H9 (cell line): ENCODE measurements at regions not wholly inside any gene's neighbourhood (a gene's known extent, or its start where the extent isn't known, plus 50 kb on each side); places are given as distances from the start of the nearest gene placed in this dataset.

ENCODE experiments used
- DNase-seq: peaks from one replicate; pipeline ENCODE4 v3.0.0-alpha.2; 2017
- H2AFZ ChIP-seq: one replicate; pipeline ENCODE4 v1.6.1; 2013; ENCODE audit warnings: mild to moderate bottlenecking, low read length, control low read depth, moderate library complexity
- H2AK5ac ChIP-seq: 2 replicates; pipeline ENCODE4 v1.6.1; 2013; ENCODE audit warnings: low read length, control low read depth, mixed read lengths; ENCODE audit not compliant: insufficient read length
- H2BK120ac ChIP-seq: one replicate; pipeline ENCODE4 v1.6.1; 2013; ENCODE audit warnings: low read depth, mild to moderate bottlenecking, low read length, control low read depth, inconsistent platforms; ENCODE audit not compliant: poor library complexity, severe bottlenecking
- H2BK12ac ChIP-seq: 2 replicates; pipeline ENCODE4 v1.6.1; 2013; ENCODE audit warnings: low read length, control low read depth, mixed read lengths, low read depth; ENCODE audit not compliant: insufficient read length
- H2BK15ac ChIP-seq: 2 replicates; pipeline ENCODE4 v1.6.1; 2013; ENCODE audit warnings: low read depth, low read length, control low read depth
- H2BK20ac ChIP-seq: one replicate; pipeline ENCODE4 v1.6.1; 2013; ENCODE audit warnings: low read depth, mild to moderate bottlenecking, low read length, control low read depth, inconsistent platforms; ENCODE audit not compliant: poor library complexity, severe bottlenecking
- H2BK5ac ChIP-seq: 2 replicates; pipeline ENCODE4 v1.6.1; 2013; ENCODE audit warnings: low read length, control low read depth, mixed read lengths; ENCODE audit not compliant: insufficient read length
- H3K14ac ChIP-seq: 2 replicates; pipeline ENCODE4 v1.6.1; 2013; ENCODE audit warnings: low read length, control low read depth; ENCODE audit not compliant: insufficient read depth
- H3K18ac ChIP-seq: 2 replicates; pipeline ENCODE4 v1.6.1; 2013; ENCODE audit warnings: low read depth, mild to moderate bottlenecking, mixed read lengths, low read length, control low read depth; ENCODE audit not compliant: insufficient read length
- H3K23ac ChIP-seq: 2 replicates; pipeline ENCODE4 v1.6.1; 2013; ENCODE audit warnings: low read length, control low read depth, mixed read lengths, low read depth; ENCODE audit not compliant: insufficient read length
- H3K23me2 ChIP-seq: 2 replicates; pipeline ENCODE4 v1.6.1; 2013; ENCODE audit warnings: low read depth, mild to moderate bottlenecking, mixed read lengths, low read length, control low read depth; ENCODE audit not compliant: insufficient read length, poor library complexity, severe bottlenecking
- H3K27ac ChIP-seq: 2 replicates; pipeline ENCODE4 v1.5.1; 2013; ENCODE audit warnings: low read length, control low read depth, mixed read lengths, low read depth; ENCODE audit not compliant: insufficient read length
- H3K27me3 ChIP-seq: 2 replicates; pipeline ENCODE4 v1.6.1; 2013; ENCODE audit warnings: low read length, control low read depth, inconsistent platforms; ENCODE audit not compliant: insufficient read depth
- H3K4ac ChIP-seq: 2 replicates; pipeline ENCODE4 v1.6.1; 2013; ENCODE audit warnings: low read depth, mild to moderate bottlenecking, control low read depth, inconsistent platforms, low read length, moderate library complexity
- H3K4me1 ChIP-seq: 2 replicates; pipeline ENCODE4 v1.6.1; 2013; ENCODE audit warnings: low read length, control low read depth, inconsistent platforms; ENCODE audit not compliant: insufficient read depth
- H3K4me2 ChIP-seq: 2 replicates; pipeline ENCODE4 v1.6.1; 2013; ENCODE audit warnings: low read length, control low read depth, mixed read lengths; ENCODE audit not compliant: insufficient read length, insufficient read depth
- H3K56ac ChIP-seq: 2 replicates; pipeline ENCODE4 v1.6.1; 2013; ENCODE audit warnings: low read depth, mild to moderate bottlenecking, mixed read lengths, low read length, control low read depth; ENCODE audit not compliant: insufficient read length
- H3K79me1 ChIP-seq: 2 replicates; pipeline ENCODE4 v1.6.1; 2013; ENCODE audit warnings: low read depth, mild to moderate bottlenecking, moderate library complexity, low read length, control low read depth, inconsistent platforms; ENCODE audit not compliant: insufficient read depth, poor library complexity, severe bottlenecking
- H3K79me2 ChIP-seq: 2 replicates; pipeline ENCODE4 v1.6.1; 2013; ENCODE audit warnings: low read length, control low read depth, inconsistent platforms; ENCODE audit not compliant: insufficient read depth
- H3K9ac ChIP-seq: 2 replicates; pipeline ENCODE4 v1.6.1; 2013; ENCODE audit warnings: low read length, control low read depth, mixed read lengths; ENCODE audit not compliant: insufficient read length; ENCODE audit errors: extremely low read depth
- H3K9me3 ChIP-seq: one replicate; pipeline ENCODE4 v1.6.1; 2013; ENCODE audit warnings: low read depth, low read length, inconsistent platforms; ENCODE audit not compliant: control insufficient read depth
- H3T11ph ChIP-seq: one replicate; pipeline ENCODE4 v1.6.1; 2013; ENCODE audit warnings: mild to moderate bottlenecking, low read length, control low read depth, inconsistent platforms
- H4K20me1 ChIP-seq: one replicate; pipeline ENCODE4 v1.6.1; 2013; ENCODE audit not compliant: control insufficient read depth, insufficient read length, insufficient read depth
- H4K5ac ChIP-seq: 2 replicates; pipeline ENCODE4 v1.6.1; 2013; ENCODE audit warnings: low read depth, mild to moderate bottlenecking, mixed read lengths, low read length, control low read depth; ENCODE audit not compliant: insufficient read length
- H4K8ac ChIP-seq: replicated peaks from 2 replicates; pipeline ENCODE4 v1.6.1; 2013; ENCODE audit warnings: low read length, control low read depth, mixed read lengths, low read depth; ENCODE audit not compliant: insufficient read length
- H4K91ac ChIP-seq: 2 replicates; pipeline ENCODE4 v1.6.1; 2013; ENCODE audit warnings: low read depth, mild to moderate bottlenecking, moderate library complexity, mixed read lengths, low read length, control low read depth; ENCODE audit not compliant: insufficient read length
- H3K27ac Mint-ChIP-seq, 3 experiments: 2 replicates in 2 of 3; 3 replicates in 1 of 3; pipeline ENCODE4 v1.8.0; 2020 to 2021; ENCODE audit warnings: mixed read lengths in 3 of 3, mild to moderate bottlenecking in 1 of 3, moderate library complexity in 1 of 3
- H3K27me3 Mint-ChIP-seq: 2 replicates; pipeline ENCODE4 v1.8.0; 2021; ENCODE audit warnings: low read depth, mild to moderate bottlenecking, moderate library complexity, mixed read lengths
- H3K36me3 Mint-ChIP-seq, 3 experiments: 2 replicates in 2 of 3; 3 replicates in 1 of 3; pipeline ENCODE4 v1.8.0; 2020 to 2021; ENCODE audit warnings: low read depth in 3 of 3, mixed read lengths in 3 of 3; ENCODE audit not compliant: insufficient read depth in 1 of 3
- H3K4me1 Mint-ChIP-seq, 2 experiments: 2 replicates each; pipeline ENCODE4 v1.8.0; 2020; ENCODE audit warnings: mixed read lengths in 2 of 2
- H3K4me3 Mint-ChIP-seq, 2 experiments: 2 replicates in 1 of 2; 3 replicates in 1 of 2; pipeline ENCODE4 v1.8.0; 2020 to 2021; ENCODE audit warnings: mild to moderate bottlenecking in 2 of 2, mixed read lengths in 2 of 2, moderate library complexity in 1 of 2
- H3K9me3 Mint-ChIP-seq, 2 experiments: 2 replicates in 1 of 2; 3 replicates in 1 of 2; pipeline ENCODE4 v1.8.0; 2020; ENCODE audit warnings: mild to moderate bottlenecking in 2 of 2, mixed read lengths in 2 of 2, moderate library complexity in 1 of 2
- WGBS: extraction: QIAGEN DNeasy Blood & Tissue Kit; methylation state at CpG from one replicate; pipeline ENCODE4 v1.1.7; 2013; ENCODE audit warnings: missing lambda C conversion rate, low lambda C conversion rate, mixed read lengths; ENCODE audit not compliant: insufficient read length; ENCODE audit errors: extremely low coverage; 5-methylcytosine and 5-hydroxymethylcytosine counted together
- TF ChIP-seq, protein P1 (sequence below): fragments of 200-600 bp; sonication (generic); conservative IDR thresholded peaks from 3 replicates; pipeline ENCODE4 v1.8.0; 2021; ENCODE audit warnings: antibody characterized with exemption, mild to moderate bottlenecking

DNA sequence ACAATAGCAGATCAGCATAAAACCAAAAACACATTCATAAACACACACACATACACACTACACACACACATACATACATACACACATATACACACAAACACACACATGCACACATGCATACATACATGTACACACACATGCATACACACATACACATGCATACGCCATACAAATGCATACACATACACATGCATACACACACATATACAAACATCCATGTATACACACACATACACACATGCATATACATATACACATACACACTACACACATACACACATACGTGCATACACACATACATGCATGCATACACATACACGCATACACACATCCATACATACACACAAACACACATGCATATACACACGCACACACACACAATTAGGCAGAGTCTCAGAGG is 490.1 kb downstream of the TNS1 start:
- no peaks in the 10 kb centered on the region for H4K20me1 ChIP-seq
- no peak overlapping the region for H3K56ac ChIP-seq
- H3T11ph ChIP-seq: no peak overlapping the region
- H3K79me1 ChIP-seq: no peaks in the 10 kb centered on the region
- H3K23ac ChIP-seq: no peak overlapping the region
- H2BK15ac ChIP-seq: no peak overlapping the region
- no CpG with 5 or more reads among the region's 4 CpGs for WGBS
- H2AK5ac ChIP-seq: no peak overlapping the region
- Mint-ChIP-seq H3K27me3 (0 out of 2 replicates have a peak, but pooled peaks cover 2% of the 10 kb centered on the region), H3K27ac (no peak overlapping the region), H3K4me1 (peaks cover 5 to 11% of the 10 kb centered on the region in 2 experiments), H3K9me3 (no peaks in the 10 kb centered on the region; a peak in 1 of 5 replicates), H3K4me3 (no peak overlapping the region; a peak in 1 of 5 replicates), H3K36me3 (no peaks in the 10 kb centered on the region)
- no peak overlapping the region for H2BK12ac ChIP-seq
- H3K4ac ChIP-seq: no peak overlapping the region
- H3K4me2 ChIP-seq: no peak overlapping the region
- H3K9ac ChIP-seq: no peak overlapping the region
- no peak overlapping the region for H2BK20ac ChIP-seq
- TF ChIP-seq, protein P1, sequence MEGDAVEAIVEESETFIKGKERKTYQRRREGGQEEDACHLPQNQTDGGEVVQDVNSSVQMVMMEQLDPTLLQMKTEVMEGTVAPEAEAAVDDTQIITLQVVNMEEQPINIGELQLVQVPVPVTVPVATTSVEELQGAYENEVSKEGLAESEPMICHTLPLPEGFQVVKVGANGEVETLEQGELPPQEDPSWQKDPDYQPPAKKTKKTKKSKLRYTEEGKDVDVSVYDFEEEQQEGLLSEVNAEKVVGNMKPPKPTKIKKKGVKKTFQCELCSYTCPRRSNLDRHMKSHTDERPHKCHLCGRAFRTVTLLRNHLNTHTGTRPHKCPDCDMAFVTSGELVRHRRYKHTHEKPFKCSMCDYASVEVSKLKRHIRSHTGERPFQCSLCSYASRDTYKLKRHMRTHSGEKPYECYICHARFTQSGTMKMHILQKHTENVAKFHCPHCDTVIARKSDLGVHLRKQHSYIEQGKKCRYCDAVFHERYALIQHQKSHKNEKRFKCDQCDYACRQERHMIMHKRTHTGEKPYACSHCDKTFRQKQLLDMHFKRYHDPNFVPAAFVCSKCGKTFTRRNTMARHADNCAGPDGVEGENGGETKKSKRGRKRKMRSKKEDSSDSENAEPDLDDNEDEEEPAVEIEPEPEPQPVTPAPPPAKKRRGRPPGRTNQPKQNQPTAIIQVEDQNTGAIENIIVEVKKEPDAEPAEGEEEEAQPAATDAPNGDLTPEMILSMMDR: no peak
- no peak overlapping the region for H2BK120ac ChIP-seq
- H3K18ac ChIP-seq: no peak overlapping the region
- H3K27me3 ChIP-seq: no peaks in the 10 kb centered on the region; the same call in 1 of the 2 replicates
- no peak overlapping the region for H4K5ac ChIP-seq
- no peak overlapping the region for H3K14ac ChIP-seq
- no peak overlapping the region for H3K27ac ChIP-seq
- no peak for DNase-seq
- no peak overlapping the region for H2BK5ac ChIP-seq
- no peak overlapping the region for H4K8ac ChIP-seq
- H3K4me1 ChIP-seq: no peaks in the 10 kb centered on the region
- no peaks in the 10 kb centered on the region for H3K9me3 ChIP-seq
- no peak overlapping the region for H4K91ac ChIP-seq
- H3K23me2 ChIP-seq: no peaks in the 10 kb centered on the region
- H3K79me2 ChIP-seq: no peaks in the 10 kb centered on the region
- H2AFZ ChIP-seq: no peak overlapping the region
